Effector memory CD4-positive, alpha-beta T cell (primary cell): ENCODE measurements at regions not wholly inside any gene's neighbourhood (a gene's known extent, or its start where the extent isn't known, plus 50 kb on each side); places are given as distances from the start of the nearest gene placed in this dataset.
"Not testable (repeated sequence)": the region's sequence is repeated elsewhere in the genome, so short reads cannot be mapped to it uniquely, and the experiment has no call there.

Experiments used
- DNase-seq, 3 donors: peaks; one replicate each; pipeline ENCODE4 v3.0.0-alpha.2; 2020
- H3K27ac ChIP-seq: 2 replicates; pipeline ENCODE4 v1.7.0; 2013; ENCODE audit warnings: mild to moderate bottlenecking, low read length, moderate library complexity; ENCODE audit not compliant: insufficient read depth, poor library complexity, severe bottlenecking
- H3K27me3 ChIP-seq: replicated peaks from 2 replicates; pipeline ENCODE4 v1.7.0; 2013; ENCODE audit warnings: mild to moderate bottlenecking, low read length; ENCODE audit not compliant: insufficient read depth, control insufficient read depth, poor library complexity, severe bottlenecking
- H3K36me3 ChIP-seq: 2 replicates; pipeline ENCODE4 v1.7.0; 2013; ENCODE audit warnings: mild to moderate bottlenecking, low read length, moderate library complexity; ENCODE audit not compliant: control insufficient read depth, insufficient read depth
- H3K4me1 ChIP-seq: 2 replicates; pipeline ENCODE4 v1.7.0; 2013; ENCODE audit warnings: low read length, mild to moderate bottlenecking; ENCODE audit not compliant: control insufficient read depth, insufficient read depth, poor library complexity, severe bottlenecking
- H3K4me3 ChIP-seq: 2 replicates; pipeline ENCODE4 v1.7.0; 2013; ENCODE audit warnings: low read length, low read depth, mild to moderate bottlenecking; ENCODE audit not compliant: insufficient read depth, poor library complexity, severe bottlenecking
- H3K9me3 ChIP-seq: 2 replicates; pipeline ENCODE4 v1.7.0; 2013; ENCODE audit warnings: mild to moderate bottlenecking, low read length, moderate library complexity; ENCODE audit not compliant: control insufficient read depth

DNA sequence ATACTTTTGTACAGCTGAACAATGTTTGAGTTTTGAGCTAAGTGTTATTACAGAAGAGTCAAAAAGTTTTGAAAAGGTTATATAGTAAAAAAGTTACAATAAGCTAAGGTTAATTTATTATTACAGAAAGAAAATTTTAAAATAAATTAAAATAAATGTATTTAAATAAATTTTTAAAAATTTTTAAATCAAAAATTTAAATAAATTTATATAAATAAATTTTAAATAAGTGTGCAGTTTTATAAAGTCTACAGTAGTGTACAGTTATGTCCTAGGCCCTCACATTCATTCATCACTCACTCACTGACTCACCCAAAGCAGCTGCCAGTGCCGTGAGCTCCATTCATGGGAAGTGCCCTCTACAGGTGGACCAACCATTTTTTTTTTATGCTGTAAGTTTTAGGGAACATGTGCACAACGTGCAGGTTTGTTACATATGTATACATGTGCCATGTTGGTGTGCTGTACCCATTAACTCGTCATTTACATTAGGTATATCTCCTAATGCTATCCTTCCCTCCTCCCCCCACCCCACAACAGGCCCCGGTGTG, 462.9 kb upstream of the ZMIZ1 start:
- no peaks in the 10 kb centered on the region for H3K9me3 ChIP-seq
- DNase-seq = no peak

DNA sequence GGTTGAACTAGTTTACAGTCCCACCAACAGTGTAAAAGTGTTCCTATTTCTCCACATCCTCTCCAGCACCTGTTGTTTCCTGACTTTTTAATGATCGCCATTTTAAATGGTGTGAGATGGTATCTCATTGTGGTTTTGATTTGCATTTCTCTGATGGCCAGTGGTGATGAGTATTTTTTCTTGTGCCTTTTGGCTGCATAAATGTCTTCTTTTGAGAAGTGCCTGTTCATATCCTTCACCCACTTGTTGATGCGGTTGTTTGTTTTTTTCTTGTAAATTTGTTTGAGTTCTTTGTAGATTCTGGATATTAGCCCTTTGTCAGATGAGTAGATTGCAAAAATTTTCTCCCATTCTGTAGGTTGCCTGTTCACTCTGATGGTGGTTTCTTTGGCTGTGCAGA, 462.0 kb upstream of the ZMIZ1 start:
- H3K27me3 ChIP-seq, H3K4me1 ChIP-seq, DNase-seq, H3K4me3 ChIP-seq, H3K9me3 ChIP-seq, H3K27ac ChIP-seq, H3K36me3 ChIP-seq: not testable (repeated sequence)

More for the DNA sequence above, 462.9 kb upstream of the ZMIZ1 start:
- H3K27me3 ChIP-seq = peaks cover under 1% of the 10 kb centered on the region
- H3K4me1 ChIP-seq = no peaks in the 10 kb centered on the region
- H3K36me3 ChIP-seq = no peaks in the 10 kb centered on the region
- H3K4me3 ChIP-seq = no peak overlapping the region
- no peak overlapping the region for H3K27ac ChIP-seq

DNA sequence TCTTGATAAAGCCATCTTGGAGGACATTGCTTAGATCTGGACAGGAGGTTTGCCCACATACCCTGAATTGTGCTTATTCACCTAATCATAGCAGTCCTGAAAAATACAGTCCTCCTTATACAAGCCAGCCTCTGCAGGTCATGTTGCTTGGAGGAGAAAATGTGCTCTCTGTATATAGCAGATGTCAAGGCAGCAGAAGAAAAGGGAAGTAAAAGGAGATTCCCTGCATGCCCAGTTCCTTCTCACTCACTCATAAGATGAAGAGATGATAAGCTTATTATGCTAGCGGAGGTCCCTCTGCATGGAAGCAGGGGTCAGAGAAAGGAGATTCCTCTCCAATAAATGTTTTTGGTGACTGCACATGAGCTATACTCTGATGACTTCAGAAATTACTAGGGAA, 458.8 kb upstream of the ZMIZ1 start:
- Histone ChIP-seq H3K27ac (no peak overlapping the region), H3K4me3 (no peak overlapping the region), H3K27me3 (no peaks in the 10 kb centered on the region), H3K4me1 (no peaks in the 10 kb centered on the region), H3K36me3 (no peaks in the 10 kb centered on the region), H3K9me3 (no peaks in the 10 kb centered on the region)
- no peak for DNase-seq

DNA sequence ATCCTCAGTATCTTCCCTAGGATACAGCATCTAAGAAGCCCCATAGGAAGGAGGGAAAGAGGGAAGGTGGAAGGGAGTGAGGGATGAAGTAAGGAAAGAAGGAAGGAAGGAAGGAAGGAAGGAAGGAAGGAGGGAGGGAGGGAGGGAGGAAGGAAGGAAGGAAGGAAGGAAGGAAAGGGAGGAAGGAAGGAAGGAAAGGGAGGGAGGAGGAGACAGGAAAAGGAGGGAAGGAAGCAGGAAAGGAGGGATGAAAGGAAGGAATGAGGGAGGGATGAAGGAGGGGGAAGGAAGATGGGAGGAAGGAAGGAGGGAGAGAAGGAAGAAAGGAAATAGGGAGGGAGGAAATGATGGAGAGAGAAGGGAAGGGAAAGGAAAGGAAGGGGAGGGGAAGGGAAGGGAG, 455.6 kb upstream of the ZMIZ1 start:
- H3K9me3 ChIP-seq = no peaks in the 10 kb centered on the region
- H3K27ac ChIP-seq = no peak overlapping the region
- H3K36me3 ChIP-seq = no peaks in the 10 kb centered on the region
- H3K4me1 ChIP-seq = no peaks in the 10 kb centered on the region
- H3K27me3 ChIP-seq = no peaks in the 10 kb centered on the region
- no peak for DNase-seq
- H3K4me3 ChIP-seq = no peak overlapping the region

DNA sequence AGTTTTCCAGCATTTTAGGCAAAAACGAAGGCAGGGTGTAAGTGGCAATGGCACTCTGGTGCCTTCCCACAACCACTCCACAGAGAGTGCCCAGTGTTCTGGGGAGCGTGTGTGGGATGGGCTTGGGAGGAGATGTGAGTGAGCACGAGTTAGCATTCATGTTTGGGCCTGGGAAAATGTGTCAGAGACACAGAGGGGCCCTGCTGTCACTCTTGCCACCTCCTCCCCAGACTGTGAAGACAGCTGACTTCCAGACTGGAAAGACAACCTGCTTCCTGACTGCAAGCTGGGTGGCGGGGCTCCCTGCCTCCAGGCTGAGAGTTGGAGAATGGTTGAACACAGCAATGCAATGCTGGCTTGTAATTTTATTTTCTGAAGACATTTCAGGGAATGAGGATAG, 454.5 kb upstream of the ZMIZ1 start:
- Histone ChIP-seq H3K4me3 (no peak overlapping the region), H3K27me3 (no peaks in the 10 kb centered on the region), H3K36me3 (no peaks in the 10 kb centered on the region), H3K4me1 (no peaks in the 10 kb centered on the region), H3K27ac (no peak overlapping the region), H3K9me3 (no peaks in the 10 kb centered on the region)
- no peak for DNase-seq

DNA sequence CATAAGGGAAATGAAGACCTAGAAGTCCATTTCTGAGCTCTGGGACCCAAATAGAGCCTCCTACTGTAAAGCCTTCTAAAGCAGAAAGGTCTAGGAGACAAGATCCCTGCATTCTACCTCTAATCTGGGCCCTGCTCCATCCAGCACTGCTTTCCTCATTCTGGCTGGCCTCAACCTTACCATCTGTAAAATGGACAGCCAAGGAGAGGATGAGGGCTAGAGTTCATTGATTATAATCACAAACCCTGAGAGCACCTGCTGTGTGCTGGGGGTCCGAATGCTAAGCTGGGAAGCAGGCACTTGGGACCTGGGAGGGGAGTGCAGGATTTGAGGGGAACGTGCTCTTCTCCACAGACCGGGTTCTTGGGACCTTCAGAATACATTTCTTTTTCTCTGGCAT, 454.0 kb upstream of the ZMIZ1 start:
- H3K4me1 ChIP-seq = no peaks in the 10 kb centered on the region
- no peaks in the 10 kb centered on the region for H3K27me3 ChIP-seq
- H3K4me3 ChIP-seq = no peak overlapping the region
- no peak for DNase-seq
- no peak overlapping the region for H3K27ac ChIP-seq
- no peaks in the 10 kb centered on the region for H3K36me3 ChIP-seq
- H3K9me3 ChIP-seq = no peaks in the 10 kb centered on the region

DNA sequence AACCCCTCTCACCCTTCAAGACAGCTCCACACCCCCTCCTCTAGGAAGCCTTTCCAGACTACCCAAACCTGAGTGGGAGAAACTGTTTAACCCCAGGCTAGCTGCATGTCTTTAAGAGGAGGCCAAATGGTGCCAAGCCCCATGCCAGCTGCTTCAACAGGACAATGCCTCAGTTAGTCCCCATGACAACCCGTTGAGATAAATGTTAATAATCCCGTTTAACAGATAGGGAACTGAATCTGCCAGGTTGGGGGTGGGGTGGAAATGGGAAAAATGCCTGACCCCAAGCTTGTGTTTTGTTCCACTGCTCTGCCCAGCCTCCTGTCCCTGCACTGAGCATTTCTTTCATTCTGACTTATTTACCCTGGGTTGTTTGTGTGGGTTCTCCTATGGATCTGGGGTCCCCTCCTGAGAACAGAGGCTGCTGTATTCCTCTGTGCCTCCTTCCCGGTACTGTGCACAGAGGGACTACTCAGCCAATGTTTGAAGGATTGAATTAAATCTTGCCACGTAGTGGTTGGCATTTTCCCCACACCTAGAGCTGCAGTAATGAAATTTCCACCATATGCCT, 452.6 kb upstream of the ZMIZ1 start:
- Histone ChIP-seq H3K27ac (no peak overlapping the region), H3K4me3 (no peak overlapping the region), H3K4me1 (no peaks in the 10 kb centered on the region), H3K9me3 (no peaks in the 10 kb centered on the region), H3K27me3 (no peaks in the 10 kb centered on the region), H3K36me3 (no peaks in the 10 kb centered on the region)
- no peak for DNase-seq

DNA sequence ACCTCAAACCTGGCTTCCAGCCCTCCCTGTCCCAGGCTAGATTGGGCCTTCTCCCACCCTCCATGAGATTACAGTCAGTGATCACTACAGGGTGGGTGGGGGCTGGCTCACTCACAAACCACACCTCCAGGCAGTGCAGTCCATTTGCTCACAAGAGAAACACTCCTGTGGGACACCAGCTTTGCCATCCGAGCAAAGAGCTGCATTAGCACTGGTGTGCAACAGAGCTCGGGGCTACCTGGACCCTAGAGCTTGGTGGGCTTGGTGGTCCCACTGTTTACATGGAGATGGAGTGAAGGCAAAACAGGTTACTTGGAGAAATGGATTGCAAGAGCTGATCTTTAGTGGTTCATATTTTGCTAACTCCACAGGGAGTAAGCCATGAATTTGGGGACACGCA, 451.7 kb upstream of the ZMIZ1 start:
- Histone ChIP-seq H3K27ac (no peak overlapping the region), H3K36me3 (no peaks in the 10 kb centered on the region), H3K27me3 (no peaks in the 10 kb centered on the region), H3K4me3 (no peak overlapping the region), H3K9me3 (no peaks in the 10 kb centered on the region), H3K4me1 (no peaks in the 10 kb centered on the region)
- DNase-seq = no peak

DNA sequence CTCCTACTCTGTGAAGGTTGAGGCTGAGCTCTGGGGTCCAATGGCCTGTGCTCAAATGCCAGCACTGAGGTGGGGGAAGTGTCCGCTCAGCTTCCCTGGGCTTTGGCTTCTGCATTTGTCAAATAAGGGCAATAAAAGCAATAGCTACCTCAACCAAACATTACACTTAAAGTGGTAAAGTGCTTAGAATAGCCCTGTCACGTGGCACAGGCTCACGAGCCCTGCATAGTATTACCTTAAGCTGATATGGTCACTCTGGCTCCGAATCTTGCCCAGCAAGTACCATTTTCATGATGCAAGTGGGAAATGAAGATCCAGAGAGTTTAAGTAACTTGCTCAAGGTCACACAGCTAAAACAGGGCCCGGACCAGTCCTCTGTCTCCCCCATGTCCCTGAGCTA, 451.1 kb upstream of the ZMIZ1 start:
- no peak overlapping the region for H3K4me3 ChIP-seq
- no peaks in the 10 kb centered on the region for H3K27me3 ChIP-seq
- H3K36me3 ChIP-seq = no peaks in the 10 kb centered on the region
- H3K4me1 ChIP-seq = no peaks in the 10 kb centered on the region
- DNase-seq = no peak
- no peak overlapping the region for H3K27ac ChIP-seq
- no peaks in the 10 kb centered on the region for H3K9me3 ChIP-seq

DNA sequence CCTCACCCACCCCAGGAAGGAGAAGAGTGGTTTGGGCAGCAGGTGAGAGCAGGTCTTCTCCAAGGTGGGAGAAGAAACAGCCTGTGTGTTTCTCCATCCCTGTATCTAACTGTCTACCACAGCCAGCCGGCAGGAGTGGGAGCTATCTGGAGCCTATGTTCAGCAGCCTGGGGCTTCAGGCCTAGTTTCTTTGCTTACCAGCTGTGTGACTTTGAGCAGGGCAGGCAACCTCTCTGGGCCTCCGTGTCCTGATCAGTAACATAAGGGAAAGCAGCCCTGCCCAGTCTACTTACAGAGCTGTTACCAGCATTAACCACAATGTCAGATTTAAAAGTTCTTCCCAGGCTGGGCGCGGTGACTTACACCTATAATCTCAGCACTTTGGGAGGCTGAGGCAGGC, 450.7 kb upstream of the ZMIZ1 start:
- H3K36me3 ChIP-seq = no peaks in the 10 kb centered on the region
- no peaks in the 10 kb centered on the region for H3K9me3 ChIP-seq
- no peak for DNase-seq
- H3K27me3 ChIP-seq = no peaks in the 10 kb centered on the region
- H3K4me3 ChIP-seq = no peak overlapping the region
- H3K4me1 ChIP-seq = no peaks in the 10 kb centered on the region
- no peak overlapping the region for H3K27ac ChIP-seq
